CD4-positive, alpha-beta T cell treated with Interleukin-2 at 100 ng/mL for 4 hours (primary cell): ENCODE measurements at regions not wholly inside any gene's neighbourhood (a gene's known extent, or its start where the extent isn't known, plus 50 kb on each side); places are given as distances from the start of the nearest gene placed in this dataset.

ENCODE experiments used
- DNase-seq: peaks from one replicate; pipeline ENCODE4 v3.0.0-alpha.2; 2020; ENCODE audit warnings: low spot score

DNA sequence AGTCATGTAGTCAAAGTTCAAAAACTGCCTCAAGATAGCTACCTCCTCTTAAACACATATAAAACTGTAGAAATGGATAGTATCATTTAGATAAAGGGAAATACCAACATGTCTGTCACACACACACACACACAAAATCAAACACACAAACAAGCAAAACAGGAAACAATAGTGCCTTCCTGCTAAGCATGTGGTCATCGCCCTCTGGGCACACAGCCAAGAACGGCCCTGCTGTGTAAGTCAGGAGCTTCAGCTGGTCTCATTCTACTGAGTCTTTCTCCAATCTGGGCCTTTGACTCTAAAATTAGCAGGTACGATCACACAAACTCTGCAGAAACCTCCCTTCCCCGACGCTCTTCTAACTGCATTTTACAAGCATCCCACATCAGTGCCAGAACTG is 272.2 kb upstream of the CHRNA7 start:
- DNase-seq: no peak

DNA sequence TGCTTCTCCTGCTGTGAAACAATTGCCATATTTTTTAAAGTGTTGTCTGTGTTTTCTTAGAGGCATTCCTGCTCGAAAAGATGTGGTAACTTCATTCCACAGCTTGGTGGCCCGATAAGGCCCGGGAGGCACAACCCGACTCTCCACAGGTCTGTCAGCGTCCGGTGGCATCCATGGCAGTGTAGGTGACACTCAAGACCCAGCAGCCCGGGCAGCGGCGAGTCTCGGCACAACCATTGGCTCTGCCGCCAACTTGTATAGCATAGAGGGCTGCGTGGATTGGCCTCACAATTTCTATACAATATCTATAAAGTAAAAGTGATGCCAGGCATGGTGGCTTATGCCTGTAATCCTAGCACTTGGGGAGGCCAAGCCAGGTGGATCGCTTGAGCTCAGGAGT is 262.3 kb upstream of the CHRNA7 start:
- no peak for DNase-seq

- no peak for DNase-seq
These were observed 256.3 kb upstream of the CHRNA7 start for GRCh38 chr15:31774045-31774444.

GRCh38 chr15:31776039-31776438 is 254.3 kb upstream of the CHRNA7 start:
- no peak for DNase-seq

GRCh38 chr15:31781261-31781660 is 249.1 kb upstream of the CHRNA7 start:
- DNase-seq: no peak

- no peak for DNase-seq
These were observed 248.1 kb upstream of the CHRNA7 start for GRCh38 chr15:31782016-31782783.

GRCh38 chr15:31782951-31783350 is 247.4 kb upstream of the CHRNA7 start:
- no peak for DNase-seq

DNA sequence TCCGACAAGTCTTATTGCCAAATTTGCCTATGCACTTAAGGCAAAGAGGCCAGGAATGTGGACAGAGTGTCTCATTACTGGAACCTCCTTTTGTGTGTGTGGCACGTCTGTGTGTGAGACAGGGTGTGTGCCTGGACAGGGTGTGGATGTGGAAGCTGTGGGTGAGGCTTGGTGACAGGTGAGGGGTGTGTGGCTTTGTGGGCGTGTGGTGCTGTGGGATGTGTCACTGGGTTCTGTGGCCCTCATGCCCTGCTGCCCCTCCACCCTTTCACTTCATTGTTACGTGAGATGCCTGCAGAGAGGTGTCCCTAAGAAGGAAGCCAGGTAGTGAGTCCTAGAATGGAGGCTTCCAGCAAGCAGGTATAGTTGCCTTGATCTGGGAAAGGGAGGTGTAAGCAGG is 244.0 kb upstream of the CHRNA7 start:
- no peak for DNase-seq

- no peak for DNase-seq
These were observed 242.2 kb upstream of the CHRNA7 start for GRCh38 chr15:31788104-31788503.

DNA sequence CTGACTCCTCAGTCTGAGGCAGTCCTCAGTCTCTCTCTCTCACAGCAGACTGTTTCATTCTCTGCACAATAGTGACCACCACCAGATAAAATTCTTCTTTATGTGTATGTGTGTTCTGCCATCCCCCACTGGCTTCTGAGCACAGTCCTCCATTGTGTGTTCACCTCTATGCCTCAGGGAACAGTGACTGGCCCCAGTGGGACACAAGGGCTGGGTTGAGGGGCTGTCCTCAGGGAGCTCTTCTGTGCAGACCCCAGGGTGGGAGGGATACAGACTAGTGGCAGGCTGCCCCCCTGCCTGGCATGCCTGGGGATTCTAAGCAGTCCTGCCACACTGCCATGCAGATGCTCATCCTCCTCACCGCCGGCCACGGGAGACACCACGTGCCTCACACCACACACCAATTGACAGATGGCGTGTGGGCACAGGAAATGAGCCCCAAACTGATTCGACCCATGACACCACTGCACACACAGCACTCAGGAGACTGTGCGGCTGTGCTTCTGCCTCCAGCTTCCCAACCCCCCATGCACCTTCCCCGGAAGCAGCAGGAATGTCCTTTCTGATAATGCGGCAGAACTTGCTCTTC is 237.6 kb upstream of the CHRNA7 start:
- DNase-seq: no peak

DNA sequence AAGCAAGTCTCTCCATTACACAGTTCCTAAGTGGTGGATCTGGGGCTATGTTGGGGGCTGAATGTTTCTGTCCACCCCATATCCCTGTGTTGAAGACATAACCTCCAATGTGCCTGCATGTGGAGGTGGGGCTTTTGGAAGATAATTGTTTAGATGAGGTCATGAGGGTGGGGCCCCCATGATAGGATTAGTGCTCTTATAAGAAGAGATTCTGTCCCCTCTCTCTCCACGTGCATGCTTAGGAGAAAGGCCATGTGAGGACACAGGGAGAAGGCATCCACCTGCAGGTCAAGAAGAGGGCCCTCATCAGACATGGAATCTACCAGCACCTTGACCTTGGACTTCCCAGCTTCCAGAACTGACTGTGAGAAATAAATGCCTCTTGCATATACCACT is 231.0 kb upstream of the CHRNA7 start:
- no peak for DNase-seq

- no peak for DNase-seq
These were observed 230.5 kb upstream of the CHRNA7 start for GRCh38 chr15:31799715-31800321.

DNA sequence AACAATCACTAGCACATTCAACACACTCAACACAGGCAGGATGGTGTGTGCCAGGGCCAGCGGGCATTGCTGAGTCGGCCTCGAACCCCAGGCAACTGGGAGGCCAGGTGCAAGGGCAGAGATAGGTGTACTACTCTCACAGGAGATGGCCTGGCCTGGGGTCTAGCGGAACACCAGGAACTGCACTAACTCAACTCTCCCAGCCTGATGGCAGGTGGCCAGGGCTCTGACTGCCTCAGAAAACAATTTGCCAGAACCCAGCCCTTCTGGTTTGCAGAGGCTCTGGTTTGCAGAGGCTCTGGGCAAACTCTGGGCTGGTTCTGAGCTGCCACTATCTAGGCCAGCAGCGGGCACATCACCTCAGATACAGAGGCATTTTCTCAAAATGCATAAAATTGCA is 229.2 kb upstream of the CHRNA7 start:
- DNase-seq: no peak

DNA sequence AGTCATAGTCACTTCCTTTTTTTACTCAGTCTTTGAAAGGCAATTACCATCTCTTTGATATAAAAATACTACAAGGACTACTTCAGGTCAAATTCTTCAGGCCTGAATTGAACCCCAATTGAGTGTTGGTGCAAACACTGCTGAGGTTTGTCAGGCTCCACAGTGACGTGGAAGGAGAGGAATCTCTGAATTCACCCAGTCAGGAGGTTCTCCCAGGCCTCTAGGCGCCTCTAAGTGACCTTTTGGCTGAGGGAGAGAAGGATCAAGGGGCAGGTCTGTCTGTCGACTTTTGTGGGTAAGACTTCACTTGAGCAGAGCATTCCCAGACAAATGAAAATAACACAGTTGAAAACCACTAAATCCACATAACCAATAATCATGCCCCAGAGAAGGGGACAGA is 227.6 kb upstream of the CHRNA7 start:
- DNase-seq: no peak

DNA sequence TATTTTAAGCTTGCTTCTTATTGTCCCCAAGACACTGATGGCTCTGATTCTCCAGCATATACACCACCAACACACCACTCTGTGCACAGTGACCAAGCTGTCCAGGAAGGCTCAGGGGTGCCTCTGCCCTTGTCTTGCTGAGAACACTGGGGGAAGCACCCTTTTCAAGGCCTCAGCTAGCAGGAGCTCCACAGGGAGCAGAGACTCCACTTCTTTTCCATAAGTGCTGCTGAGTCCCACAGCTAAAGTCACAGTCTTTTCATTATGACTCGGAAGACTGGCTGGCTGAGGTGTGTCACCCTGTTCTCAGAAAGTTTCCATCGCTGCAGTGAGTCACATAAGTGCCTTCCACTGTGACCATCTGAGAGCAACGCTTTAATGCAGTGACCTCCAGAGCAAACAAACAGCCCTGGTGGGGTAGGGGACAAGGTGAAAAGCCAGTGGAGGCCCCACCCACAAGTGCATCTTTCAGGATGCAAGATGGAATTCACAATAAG is 226.9 kb upstream of the CHRNA7 start:
- no peak for DNase-seq

GRCh38 chr15:31805090-31805662 is 225.1 kb upstream of the CHRNA7 start:
- no peak for DNase-seq

DNA sequence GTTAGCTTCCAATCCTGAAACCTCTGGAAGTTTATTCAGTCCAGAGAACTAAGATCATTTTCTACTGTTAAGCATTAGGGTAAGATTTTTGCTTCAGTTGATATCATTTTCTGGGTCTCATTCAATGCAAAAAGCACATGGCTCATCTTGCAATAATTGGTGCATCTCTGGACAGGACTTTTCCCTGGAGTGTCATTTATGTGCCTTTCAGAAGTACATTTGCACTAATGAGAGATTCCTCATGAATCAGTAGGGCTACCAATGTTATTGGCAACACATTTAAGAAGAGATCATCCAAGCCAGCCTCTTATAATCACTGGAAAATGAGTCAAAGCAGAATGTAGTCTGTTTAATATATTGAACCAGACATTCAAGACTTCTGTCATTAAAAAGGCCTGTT is 224.2 kb upstream of the CHRNA7 start:
- DNase-seq: no peak

- no peak for DNase-seq
These were observed 218.7 kb upstream of the CHRNA7 start for GRCh38 chr15:31811641-31812040.

DNA sequence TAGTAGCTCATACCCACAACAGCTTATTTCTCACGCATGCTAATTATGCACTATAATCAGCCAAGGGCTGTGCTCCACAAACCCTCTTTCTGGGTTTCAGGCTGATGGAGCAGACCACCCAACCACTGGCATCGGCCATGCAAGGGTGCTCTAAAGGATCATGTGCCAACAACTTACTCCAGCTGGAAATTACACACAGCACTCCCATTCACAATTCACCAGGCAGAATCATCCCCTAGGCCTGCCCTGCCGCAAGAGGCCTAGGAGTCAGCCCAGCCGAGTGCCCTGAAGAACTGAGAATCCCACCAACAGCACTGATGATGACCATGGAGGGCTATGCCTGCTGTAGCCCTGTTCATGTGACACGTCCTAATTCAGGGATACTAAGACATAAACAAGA is 216.2 kb upstream of the CHRNA7 start:
- DNase-seq: no peak

- DNase-seq: no peak
These were observed 214.7 kb upstream of the CHRNA7 start for GRCh38 chr15:31815411-31816155.

- DNase-seq: no peak
These were observed 207.9 kb upstream of the CHRNA7 start for GRCh38 chr15:31822463-31822862.

GRCh38 chr15:31824024-31824423 is 206.3 kb upstream of the CHRNA7 start:
- DNase-seq: no peak
